ENCODE measurements at regions not wholly inside any gene's neighbourhood (a gene's known extent, or its start where the extent isn't known, plus 50 kb on each side); places are given as distances from the start of the nearest gene placed in this dataset.

- intact Hi-C loops (cut with micrococcal nuclease): no loop called here
These were observed 695.1 kb downstream of the TAF11L14 start for GRCh38 chr5:18329328-18329727.

More at GRCh38 chr5:18329328-18329727, 695.1 kb downstream of the TAF11L14 start:
- no peaks in the 10 kb centered on the region for H4K20me1 ChIP-seq (replicated peaks; ENCODE audit: control insufficient read depth, insufficient read depth, low read length)
- no peak for ATAC-seq
- POLR2A ChIA-PET: no interaction called here
- DNase-seq (ENCODE audit: extremely low read depth in 1 of 4, low spot score in 3 of 4): no peak
- FAIRE-seq: no peak
- no peaks in the 10 kb centered on the region for H3K9me3 ChIP-seq (replicated peaks; ENCODE audit: control insufficient read depth, insufficient read depth, low read depth, low read length)
- BruUV-seq (replicated peaks): no TSS peak
- no peak overlapping the region for H3K27ac ChIP-seq (ENCODE audit: extremely low read depth, low read depth, low read length)
- no peak overlapping the region for H3K9ac ChIP-seq (ENCODE audit: insufficient read depth in 1 of 2, low read depth in 2 of 2, low read length in 2 of 2)
- H3K9me1 ChIP-seq (ENCODE audit: control insufficient read depth, insufficient read depth, low read length): no peaks in the 10 kb centered on the region
- no peaks in the 10 kb centered on the region for H3K79me2 ChIP-seq (ENCODE audit: control insufficient read depth, insufficient read depth, low read length)
- H3K4me3 ChIP-seq: no peak overlapping the region
- 0 out of 2 replicates have a peak, but pooled peaks have one; percentile 19 for TF ChIP-seq MAFG (tag; conservative IDR thresholded peaks at IDR 0.05)
- TF ChIP-seq BCLAF1 (IDR thresholded peaks at IDR 0.05; ENCODE audit: borderline replicate concordance in 1 of 2, control insufficient read depth in 1 of 2, low read depth in 2 of 2, low read length in 1 of 2): no peak
- no peak for TF ChIP-seq RNF219 (CRISPR knock-in tag; IDR thresholded peaks at IDR 0.05)
- H3K4me1 ChIP-seq (replicated peaks in 1 of 2; ENCODE audit: control insufficient read depth in 2 of 2, insufficient read depth in 2 of 2, low read length in 2 of 2): no peaks in the 10 kb centered on the region
- no peak overlapping the region for H2AFZ ChIP-seq (ENCODE audit: low read depth, low read length)
- no peak overlapping the region for H3K4me2 ChIP-seq (ENCODE audit: insufficient read depth, low read length)
- in situ Hi-C loops (cut with MboI): no loop called here
- H3K27me3 ChIP-seq (ENCODE audit: control insufficient read depth in 2 of 2, insufficient read depth in 2 of 2, low read length in 2 of 2): no peaks in the 10 kb centered on the region
- CTCF ChIA-PET (ENCODE audit: low intra/inter-chr PET ratio): no interaction called here
- H3K36me3 ChIP-seq (ENCODE audit: control insufficient read depth, insufficient read depth, low read length): no peaks in the 10 kb centered on the region
